ENCODE measurements at regions not wholly inside any gene's neighbourhood (a gene's known extent, or its start where the extent isn't known, plus 50 kb on each side); places are given as distances from the start of the nearest gene placed in this dataset.

DNA sequence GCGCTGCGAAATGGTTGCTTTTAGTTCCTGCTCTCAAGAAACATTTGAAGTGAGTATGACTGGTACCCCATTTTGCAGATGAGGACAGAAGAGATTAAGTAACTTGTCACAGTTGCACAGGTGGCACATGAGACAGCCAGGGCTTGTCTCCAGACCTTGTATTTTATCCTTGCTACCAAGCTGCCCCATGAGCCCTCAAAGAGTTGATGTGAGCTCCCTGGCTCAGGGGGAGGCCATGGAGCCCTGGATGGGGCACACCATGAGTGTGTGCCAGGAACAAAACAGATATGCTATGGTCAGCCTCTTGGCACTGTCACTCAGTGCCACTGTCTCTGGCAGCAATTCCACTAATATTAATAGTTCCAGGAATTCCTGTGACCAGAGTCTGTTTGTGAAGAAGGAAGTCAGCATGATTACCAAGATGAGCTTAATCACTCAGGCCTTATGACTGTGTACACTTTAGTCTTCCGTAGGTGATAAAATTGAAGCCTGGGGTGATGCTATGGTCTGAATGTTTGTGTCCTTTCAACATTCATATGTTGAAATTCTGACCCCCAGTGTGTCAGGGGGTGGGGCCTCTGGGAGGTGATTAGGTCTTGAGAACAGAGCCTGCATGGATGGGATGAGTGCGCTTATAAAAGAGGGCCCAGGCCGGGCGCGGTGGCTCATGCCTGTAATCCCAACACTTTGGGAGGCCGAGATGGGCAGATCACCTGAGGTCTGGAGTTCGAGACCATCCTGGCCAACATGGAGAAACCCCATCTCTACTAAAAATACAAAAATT lies 806.8 kb downstream of the AACS start:
- DNase-seq (ENCODE audit: low spot score) = no peak

DNA sequence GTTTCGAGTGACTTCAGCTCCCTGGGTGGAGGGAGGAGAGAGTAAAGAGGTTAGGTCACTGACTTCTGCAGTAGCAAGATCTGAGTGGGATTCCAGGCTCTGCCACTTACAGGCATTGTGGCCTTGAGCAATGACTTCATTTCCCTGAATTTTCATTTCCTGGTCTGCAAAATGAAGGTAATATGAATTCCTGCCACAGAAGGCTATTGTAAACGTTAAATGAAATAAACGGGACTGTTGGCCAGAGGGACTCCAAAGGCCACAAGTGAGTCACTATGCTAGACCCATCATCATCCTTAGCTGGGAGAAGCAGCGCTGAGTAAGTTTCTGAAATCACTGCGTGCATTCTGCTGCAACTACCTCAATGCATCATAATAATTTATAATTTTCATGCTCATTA lies 807.8 kb downstream of the AACS start:
- DNase-seq (ENCODE audit: low spot score) = no peak

GRCh38 chr12:125878483-125878882 lies 813.2 kb downstream of the AACS start:
- DNase-seq (ENCODE audit: low spot score) = no peak

- no peak for DNase-seq (ENCODE audit: low spot score)
Measured at GRCh38 chr12:125882141-125882540, 816.9 kb downstream of the AACS start.

- DNase-seq (ENCODE audit: low spot score) = no peak
Measured at GRCh38 chr12:125888921-125889320, 823.7 kb downstream of the AACS start.

DNA sequence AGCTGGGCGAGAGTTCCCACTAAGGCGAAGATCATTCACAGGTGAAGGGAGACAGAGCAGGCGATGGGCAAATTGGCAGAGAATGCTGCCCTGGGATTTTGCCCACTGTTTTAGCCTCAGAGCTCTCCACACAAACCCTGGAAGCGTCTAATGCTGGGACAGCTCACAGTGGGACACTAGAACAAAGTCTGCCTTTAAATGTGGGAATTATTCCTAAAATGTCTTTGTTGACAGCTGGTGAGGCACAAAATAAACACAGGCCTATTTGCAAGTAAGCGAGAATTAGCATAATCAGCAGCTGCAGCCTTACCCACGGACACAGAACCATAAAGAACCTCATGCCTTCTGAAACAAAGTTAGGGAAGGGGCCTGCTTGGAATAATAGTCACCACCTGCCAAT lies 824.5 kb downstream of the AACS start:
- no peak for DNase-seq (ENCODE audit: low spot score)

- no peak for DNase-seq (ENCODE audit: low spot score)
Measured at GRCh38 chr12:125890366-125890905, 825.2 kb downstream of the AACS start.

- DNase-seq (ENCODE audit: low spot score) = no peak
Measured at GRCh38 chr12:125890971-125891370, 825.7 kb downstream of the AACS start.

- DNase-seq (ENCODE audit: low spot score) = no peak
Measured at GRCh38 chr12:125892276-125892675, 827.0 kb downstream of the AACS start.

DNA sequence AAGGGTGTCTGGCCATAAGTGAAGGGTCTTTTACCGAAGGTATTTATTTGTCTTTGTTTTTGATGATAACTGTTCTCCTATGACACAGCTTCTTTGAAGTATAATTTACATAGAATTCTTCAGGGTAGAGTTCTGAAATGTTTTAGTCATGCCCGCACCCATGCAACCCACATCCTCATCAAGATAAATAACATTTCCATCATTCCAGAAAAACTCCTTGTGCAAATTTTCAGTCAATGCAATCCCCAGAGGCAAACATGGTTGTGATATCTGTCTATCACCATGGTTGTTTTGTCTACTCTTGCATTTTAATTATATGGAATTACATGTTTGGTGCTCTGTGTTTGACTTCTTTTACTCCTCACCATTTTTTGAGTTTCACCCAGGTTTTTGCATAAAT lies 837.8 kb downstream of the AACS start:
- no peak for DNase-seq (ENCODE audit: low spot score)

- DNase-seq (ENCODE audit: low spot score) = no peak
Measured at GRCh38 chr12:125907351-125907750, 842.1 kb downstream of the AACS start.

GRCh38 chr12:125919856-125920470 lies 854.7 kb downstream of the AACS start:
- DNase-seq (ENCODE audit: low spot score) = no peak

DNA sequence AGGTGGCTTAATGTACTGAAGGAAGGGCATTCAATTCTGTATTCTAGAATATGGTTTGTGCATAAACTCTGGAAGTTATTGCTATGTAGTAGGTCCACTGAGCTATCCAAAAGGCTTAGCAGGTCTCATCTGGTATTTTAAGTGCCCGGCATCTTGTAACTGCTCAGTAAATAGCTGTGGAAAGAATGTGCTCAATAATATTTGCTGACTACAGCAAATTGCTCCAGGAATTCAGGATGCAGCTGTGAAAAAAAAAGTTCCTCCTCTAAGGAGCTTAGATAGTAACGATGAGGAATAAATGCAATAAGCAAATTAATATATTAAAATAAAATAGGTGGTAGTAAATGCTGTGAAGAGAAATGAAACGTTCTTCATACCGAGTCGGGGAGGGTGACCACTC lies 857.1 kb downstream of the AACS start:
- DNase-seq (ENCODE audit: low spot score) = no peak

DNA sequence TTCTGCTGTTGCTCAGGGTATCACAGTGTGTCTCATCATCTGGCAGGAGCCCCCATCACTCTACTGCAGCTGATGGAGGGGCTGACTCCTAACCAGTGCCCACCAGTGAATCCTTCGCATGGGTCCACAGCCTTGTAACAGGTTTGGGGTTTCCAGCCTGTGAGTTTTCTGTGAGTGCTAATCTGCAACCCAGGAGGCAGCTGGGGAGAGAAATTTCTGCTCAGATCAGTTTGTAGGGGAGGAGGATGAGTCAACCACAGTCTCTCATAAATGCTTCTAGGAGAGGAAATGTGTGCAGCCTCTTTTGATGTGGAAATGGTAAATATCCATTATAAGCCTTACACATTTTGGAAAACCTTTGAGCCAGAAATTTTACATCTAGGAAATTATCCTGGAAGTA lies 871.3 kb downstream of the AACS start:
- no peak for DNase-seq (ENCODE audit: low spot score)

GRCh38 chr12:125944446-125944845 lies 879.2 kb downstream of the AACS start:
- no peak for DNase-seq (ENCODE audit: low spot score)

DNA sequence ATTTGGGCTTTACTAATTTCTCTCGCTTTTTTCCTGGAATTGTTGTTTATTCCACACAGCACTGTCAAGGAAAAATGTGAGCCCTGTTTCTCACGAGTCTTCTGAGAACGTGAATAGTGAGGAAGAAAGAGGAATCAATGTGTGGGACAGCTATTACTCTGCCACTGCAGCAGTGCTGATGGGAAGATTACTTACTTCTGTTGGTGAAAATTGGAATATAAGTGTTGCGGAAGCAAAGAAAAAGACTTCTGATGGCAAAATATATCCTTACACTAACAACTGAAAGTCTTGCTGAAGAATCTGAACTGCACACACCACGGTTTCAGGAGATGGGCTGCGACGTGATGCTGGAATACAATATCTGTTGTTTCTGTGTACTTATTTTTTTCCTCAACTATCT lies 884.2 kb downstream of the AACS start:
- DNase-seq (ENCODE audit: low spot score) = no peak

DNA sequence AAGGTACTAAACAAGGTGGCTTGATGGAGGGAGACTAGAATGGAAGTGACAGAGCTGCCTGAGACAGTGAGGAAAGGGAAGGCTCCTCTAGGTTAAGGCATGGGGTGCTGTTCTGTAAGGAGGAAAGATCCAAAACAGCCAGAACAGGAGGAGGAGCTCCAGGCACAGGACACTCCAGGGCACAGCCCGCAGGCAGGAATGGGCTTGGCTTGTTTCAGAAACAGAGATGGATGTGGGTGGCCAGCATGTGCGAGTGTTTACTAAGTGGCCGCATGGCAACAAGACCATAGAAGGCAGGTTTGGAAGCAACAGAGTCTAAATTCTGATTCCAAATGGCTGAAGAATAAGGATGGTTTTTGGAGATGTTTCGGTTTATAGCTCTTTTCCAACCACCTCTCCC lies 889.1 kb downstream of the AACS start:
- no peak for DNase-seq (ENCODE audit: low spot score)

DNA sequence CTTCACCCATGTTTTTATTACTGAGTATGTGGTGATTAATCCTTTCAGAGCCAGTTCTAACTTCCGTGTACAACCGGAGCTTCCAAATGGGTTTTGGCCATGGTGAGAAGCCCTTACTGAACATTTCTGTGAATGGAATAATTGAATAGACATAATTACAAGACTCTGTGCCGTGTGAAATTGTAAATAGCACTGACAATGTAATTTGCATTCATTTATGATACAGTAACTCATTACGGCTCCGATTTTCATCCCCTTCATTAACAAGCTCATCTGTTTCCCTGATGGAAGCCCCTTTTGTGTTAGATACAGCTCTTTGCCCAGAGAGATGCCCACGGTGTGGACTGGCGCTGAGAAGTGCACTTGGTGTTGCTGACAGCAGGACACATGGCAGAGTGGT lies 891.0 kb downstream of the AACS start:
- no peak for DNase-seq (ENCODE audit: low spot score)

DNA sequence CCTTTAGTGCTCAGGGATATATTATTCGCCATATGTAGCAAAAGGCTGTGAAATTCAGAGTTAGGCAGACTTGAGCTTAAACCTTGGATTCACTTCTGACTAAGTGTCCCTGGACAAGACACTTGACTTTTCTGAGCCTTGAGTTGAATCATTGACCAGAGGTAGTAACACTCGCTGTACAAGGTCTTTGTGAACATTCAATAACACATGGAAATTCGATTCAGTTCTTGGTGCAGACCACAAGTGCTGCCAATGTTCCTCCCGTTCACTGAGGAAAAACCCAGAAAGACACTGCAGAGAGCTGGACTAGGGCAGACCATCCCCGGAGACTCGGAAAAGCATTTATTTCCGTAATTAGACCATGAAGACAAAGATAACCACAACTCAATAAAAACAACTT lies 901.4 kb downstream of the AACS start:
- no peak for DNase-seq (ENCODE audit: low spot score)

DNA sequence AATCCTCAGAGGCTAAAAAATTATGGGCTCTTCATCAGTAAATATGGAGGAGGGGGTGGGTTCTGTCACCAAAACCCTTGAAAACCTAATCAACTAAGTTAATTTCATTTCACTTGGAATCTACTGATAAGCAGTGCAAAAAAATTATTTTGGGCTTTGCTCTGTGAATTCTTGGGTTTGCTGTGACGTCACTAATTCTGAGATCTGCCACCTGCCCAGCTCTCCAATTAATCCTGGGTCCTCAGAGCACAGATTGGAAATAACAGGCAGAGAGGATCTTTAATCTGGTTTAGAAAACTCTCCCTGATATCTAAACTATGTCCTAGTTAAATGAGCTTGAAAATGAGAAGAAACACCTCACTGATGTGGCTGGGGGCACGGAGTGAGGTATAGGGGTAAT lies 903.2 kb downstream of the AACS start:
- DNase-seq (ENCODE audit: low spot score) = no peak

DNA sequence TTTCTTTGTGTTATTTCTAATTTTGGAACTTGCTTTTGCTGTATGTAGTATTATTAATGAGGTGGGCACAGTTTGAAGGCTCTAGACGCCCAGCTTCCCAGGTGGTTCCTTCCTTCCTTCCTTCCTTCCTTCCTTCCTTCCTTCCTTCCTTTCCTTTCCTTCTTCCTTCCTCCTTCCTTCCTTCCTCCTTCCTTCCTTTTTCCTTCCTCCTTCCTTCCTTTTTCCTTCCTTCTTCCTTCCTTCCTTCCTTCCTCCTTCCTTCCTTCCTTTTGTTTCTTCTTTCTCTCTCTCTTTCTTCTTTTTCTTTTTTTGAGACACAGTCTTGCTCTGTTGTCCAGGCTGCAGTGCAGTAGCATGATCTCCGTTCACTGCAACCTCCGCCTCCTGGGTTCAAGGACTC lies 906.7 kb downstream of the AACS start:
- DNase-seq (ENCODE audit: low spot score) = no peak

DNA sequence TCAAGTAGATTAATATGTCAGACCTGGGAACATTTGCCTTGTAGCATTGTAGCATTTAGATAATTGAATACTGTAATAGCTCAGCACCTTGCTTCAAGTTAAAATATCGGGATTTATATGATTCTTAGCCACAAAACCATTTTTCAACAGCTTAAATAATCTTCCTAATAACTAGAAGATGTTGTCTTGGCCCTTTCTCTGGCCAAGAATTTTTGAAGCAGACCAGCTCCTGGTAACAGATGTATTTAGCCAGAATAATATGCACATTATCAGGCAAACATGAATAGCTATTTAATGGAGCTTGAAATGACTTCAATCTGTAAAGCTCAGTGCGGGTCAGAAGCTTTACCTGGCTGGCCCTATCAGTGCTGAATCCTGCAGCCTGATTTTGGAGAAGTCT lies 913.1 kb downstream of the AACS start:
- no peak for DNase-seq (ENCODE audit: low spot score)

DNA sequence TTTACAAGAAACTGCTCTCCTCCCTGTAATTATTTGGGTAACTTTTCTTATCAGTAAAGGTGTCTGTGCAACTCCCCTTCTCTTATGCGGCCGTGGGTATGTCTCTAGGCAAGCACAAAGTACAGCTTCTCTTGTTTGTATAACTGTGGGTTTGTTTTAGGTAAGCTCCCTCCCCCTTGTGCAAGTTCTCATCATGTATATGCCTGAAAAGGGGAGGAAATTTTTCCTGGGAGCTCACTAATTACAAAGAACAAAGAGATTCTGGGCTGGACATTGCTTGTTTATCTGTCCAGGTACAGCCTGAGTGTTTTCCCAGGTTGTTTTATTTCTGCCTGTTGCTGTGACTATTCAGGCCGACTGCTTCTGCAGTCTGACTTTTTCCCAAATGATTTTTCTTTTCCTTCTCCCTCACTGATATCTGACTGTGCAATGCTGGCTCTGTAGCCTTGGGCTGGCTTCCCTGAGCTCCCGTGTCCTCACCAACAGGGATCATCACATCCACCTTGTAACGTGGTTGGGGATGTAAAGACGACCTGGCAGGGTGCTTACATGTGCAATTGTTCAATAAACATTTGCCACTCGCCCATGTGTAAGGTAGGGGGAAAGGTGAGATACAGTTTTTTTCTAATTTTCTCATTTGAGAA lies 916.5 kb downstream of the AACS start:
- DNase-seq (ENCODE audit: low spot score) = peak; percentile 20

Measured in HT-29 (cell line).